HG02973 (cell line): ENCODE measurements at regions not wholly inside any gene's neighbourhood (a gene's known extent, or its start where the extent isn't known, plus 50 kb on each side); places are given as distances from the start of the nearest gene placed in this dataset.

Experiments used
- ATAC-seq: cut with Tn5 transposase; IDR thresholded peaks from one replicate; pipeline ENCODE4 v1.9.1; 2021; ENCODE audit warnings: moderate library complexity; ENCODE audit not compliant: unreplicated experiment

DNA sequence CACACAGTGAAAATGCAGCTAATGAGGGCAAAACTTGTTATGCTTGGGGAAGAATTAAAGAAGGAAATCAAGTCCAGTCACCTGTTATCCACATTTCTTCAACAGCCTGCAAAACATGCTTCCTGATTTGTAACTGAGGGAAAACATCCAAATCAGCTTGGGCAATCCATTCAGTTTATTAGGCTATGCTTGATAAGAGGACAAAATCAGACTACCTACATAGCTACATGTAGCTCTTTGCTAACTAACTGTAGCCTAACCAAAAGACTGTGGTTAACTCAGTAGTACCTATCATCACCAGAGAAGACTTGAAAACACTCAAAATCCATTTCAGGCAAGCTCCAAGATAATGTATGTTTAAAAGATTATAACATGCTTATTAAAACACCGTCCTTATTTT is 436.4 kb downstream of the SHQ1 start:
- ATAC-seq = no peak

DNA sequence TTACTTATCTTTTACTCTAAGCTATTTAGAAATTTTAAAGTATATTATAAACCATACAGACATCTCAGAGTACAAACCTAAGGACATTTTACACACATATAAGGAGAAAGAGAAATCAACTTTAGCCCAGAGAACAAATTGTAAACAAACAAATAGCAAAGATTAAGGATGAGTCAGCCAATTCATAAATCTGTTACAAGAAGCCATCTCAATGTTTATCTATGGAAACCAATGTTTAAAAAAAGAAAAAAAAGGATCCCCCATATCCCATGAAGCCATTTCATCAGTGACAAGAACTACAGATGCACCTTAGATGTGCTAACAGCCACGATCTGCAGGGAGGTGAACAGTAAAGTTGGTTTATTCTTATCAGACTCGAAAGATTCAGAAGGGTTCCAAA is 437.1 kb downstream of the SHQ1 start:
- no peak for ATAC-seq

DNA sequence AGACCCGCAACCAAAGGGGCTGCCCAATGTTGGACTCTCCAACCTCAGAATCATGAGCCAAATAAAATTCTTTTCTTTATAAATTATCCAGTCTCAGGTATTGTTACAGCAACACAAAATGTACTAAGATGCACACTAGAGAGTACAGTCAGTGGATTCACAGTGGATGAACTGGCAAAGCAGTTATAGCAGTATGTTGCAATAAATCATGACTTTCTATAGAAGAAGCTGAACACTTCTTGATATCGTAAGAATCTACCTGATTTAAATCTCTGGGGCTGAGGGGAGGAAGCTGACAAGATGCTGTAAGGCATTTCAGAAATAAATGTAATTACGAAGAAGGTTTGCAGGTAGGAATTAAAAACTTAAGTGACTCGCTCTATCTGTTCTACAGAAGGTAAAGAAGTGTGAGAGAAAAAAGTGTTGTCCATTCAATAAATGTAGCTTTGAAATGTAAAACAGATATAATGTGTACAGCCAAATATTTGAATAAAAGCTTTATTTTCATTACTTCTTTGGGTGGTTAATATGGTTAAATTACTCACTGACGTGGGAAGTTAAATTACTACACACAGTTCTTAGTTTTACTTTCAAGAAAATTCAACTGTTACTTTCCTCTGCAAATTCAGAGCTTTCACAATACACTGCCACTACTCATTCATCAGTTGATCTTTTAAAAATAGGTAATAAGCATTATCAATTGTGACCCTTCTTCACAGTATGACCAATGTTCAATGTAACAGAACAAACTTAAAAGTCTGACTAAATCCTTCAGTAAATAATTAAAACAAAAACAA is 439.1 kb downstream of the SHQ1 start:
- ATAC-seq = no peak

DNA sequence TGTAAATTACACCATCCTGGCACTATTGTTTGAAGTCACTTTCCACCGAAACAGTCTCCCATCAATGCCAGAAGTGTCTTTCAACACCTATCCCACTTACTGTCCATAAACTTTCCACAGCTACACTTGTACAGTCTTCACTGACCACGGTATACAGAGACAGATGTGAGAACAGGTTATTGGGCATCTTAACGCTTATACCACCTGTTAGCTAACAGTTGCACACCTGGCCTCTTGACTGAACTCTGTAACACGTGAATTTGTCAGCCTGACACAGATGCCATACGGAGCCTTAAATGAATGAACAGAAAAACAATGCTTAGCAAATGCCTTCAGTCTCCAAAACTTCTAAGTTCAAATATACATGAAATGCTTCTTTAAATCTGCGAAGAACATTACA is 440.5 kb downstream of the SHQ1 start:
- ATAC-seq = no peak

DNA sequence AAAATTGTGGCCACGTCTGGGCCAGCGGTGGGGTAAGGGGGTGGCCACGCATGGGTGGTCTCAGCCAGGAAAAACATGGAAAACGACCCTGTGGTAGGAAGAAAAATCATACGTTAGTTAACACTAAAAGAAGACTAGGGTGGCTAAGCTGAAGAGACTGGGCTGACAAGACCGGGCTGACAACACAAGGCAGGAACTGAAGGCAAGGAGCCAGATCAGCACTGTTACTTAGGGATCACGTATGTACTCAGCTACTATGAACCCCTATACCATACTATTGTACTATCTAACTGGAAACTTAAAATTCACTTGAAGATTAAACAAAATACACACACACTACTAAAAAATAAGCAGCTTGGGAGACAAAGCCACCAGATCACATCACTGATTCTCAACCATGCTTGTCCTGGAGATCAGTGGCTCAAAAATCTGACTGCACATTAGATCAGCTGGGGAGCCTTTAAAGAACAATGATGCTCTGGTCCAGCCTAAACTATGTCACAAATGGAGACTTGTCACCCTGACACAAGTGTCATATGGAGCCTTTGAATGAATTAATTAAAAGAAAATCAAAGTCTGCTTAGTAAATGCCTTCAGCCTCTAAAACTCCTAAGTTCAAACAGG is 442.2 kb downstream of the SHQ1 start:
- no peak for ATAC-seq

DNA sequence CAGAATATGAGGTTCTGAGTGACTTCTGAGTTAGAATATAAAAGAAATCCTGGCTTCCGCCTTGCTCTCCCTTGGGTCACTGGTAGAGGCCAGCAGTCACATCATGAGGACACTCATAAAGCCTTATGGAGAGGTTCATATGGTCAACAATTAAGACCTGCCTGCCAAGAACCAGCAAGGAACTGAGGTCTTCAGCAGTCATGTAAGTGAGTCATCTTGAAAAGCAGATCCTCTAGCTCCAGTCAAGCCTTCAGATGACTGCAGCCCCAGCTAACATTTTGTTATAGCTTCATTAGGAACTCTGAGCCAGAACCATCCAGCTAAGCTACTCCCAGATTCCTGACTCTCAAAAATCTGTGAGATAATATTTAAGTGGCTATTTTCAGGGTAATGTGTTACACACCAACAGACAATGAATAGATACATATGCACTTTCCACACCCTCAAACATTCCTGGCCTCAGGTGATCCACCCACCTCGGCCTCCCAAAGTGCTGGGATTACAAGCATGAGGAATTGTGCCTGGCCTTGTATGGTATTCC is 447.2 kb downstream of the SHQ1 start:
- ATAC-seq = no peak

DNA sequence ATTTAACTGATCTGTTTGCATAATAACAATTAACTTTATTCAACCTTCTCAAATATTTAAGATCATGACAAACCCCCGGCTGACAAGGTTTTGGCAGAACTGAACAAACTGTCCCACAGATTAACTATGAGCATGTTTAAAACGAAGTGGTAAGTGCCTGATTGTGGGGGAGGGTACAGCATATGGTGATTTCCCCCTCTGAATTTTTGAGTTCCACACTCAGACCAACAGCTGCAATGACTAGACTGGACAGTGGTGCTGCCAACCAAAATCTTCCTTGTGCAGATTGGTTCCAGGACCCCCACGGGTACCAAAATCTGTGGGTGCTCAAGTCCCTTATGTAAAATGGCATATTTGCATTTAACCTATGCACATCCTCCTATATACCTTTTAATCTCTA is 449.5 kb downstream of the SHQ1 start:
- no peak for ATAC-seq

DNA sequence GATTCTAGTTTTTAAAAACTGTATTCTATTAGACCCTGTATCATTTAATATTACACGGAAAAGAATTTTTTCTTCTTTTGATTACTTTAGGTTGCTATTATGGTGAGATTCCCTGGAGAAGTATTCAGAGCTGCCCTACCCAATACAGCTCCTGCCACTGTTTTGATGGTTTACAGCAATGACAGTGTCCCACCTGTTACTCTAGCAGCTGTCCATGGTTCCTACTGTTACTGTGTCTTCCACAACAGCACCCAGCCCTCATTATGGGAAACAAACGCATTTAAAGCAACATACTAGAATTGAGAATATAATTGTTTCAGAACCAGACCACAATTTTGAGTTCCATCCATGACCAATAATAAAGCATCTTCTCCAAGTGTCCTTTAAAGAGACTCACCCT is 450.7 kb downstream of the SHQ1 start:
- no peak for ATAC-seq

DNA sequence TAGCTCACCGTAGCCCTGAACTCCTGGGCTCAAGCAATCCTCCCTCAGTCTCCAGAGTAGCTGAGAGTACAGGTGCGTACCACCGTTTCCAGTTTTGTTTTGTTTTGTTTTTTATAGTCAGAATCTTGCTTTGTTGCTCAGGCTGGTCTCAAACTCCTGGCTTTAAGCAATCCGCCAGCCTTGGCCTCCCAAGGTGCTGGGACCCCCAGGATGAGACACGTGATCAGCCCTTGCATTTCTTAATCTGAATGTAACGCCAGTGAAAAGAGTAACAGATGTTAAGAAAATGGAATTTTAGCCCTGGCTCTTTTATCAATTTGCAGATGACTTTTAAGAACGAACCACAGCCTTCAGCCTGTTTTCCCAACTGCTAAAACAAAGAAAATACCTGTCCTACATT is 451.3 kb downstream of the SHQ1 start:
- no peak for ATAC-seq

DNA sequence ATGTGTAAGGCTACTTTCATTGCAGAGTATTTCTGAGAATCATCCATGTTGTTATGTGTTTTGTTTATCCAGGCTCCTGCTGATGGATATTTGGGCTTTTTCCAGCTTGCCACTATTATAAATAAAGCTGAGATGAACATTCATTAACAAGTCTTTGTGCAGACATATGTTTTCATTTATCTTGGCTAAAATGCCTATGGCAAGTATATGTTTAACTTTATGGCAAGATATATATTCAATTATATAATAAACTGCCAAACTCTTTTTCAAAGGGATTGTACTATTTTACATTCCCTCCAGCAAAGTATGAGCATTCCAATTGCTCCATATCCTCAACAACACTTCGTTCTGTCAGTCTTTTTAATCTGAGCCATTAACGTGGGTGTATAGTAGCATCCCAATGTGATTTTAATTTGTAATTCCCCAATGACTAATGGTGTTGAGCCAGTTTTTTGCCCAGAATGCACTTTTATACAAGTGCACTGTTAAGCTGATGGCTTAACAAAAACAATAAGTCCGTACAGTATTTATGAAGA is 452.4 kb downstream of the SHQ1 start:
- no peak for ATAC-seq

DNA sequence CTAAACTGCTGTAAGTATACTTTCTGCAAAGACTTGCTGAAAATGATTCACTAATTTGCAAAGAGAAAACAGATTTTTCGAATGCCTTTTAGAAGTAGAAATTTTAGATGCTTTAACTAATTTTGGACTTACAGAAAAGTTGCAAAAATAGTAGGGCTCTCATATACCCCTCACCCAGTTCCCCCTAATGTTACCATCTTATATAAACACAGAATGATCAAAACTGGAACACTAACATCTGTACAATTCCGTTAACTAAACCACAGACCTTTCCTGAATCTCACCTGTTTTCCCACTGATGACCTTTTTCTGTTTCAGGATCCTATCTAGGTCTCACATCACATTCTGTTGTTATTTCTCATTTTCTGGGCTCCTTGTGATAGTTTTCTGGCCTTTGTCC is 454.8 kb downstream of the SHQ1 start:
- ATAC-seq = no peak

DNA sequence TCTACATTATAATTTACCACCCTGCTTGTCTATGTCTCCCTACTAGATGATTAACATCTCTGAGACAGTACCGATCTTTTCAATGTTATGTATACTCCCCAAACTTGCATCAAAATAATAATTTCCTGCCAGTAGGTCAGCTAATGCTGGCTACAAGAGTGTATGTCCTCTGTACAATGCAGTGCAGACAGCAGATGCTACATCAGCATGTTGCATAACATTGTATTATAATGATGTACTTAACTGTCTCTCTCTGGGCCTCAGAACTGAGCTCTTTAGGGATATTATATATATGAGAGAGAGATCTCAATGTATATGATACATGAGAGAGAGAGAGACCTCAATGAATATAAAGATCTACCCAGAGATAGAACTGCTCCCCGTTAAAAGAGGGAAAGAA is 456.6 kb downstream of the SHQ1 start:
- ATAC-seq = no peak

DNA sequence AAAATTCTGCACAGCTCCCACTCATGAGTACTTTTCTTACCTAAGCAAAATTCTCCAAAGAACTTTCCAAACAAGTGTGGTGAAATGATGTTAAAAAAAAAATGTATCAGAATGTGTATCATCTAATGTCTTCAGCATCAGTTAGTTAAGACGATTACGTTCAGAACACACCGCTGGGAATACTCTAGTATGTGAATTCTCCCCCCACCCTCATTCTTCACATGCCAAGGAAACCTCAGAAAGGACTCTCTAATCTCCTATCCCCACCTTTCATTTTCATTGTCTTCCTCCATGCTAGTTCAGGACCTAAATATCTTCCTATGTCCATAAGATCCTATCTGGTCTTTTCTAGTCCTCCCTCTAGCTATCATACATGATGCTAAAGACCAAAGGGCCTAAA is 457.4 kb downstream of the SHQ1 start:
- ATAC-seq = no peak

DNA sequence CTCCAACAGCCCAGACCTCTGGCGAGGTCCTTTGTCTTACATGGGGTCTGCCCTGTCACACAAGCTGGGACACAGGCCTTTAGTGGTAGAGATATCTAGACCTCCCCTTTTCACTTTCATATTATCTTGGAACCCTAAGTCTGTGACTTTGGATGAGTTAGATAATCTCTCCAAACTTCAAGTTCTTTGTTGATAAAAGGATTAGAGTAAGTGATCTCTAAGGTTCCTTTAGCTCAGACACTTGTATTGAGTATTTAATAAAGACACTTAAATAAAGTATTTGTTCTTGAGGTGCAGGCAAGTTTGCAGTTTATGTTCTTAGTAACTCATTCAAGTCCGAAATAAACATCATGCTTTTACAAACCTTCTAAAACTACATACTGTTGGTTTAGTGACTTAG is 459.6 kb downstream of the SHQ1 start:
- no peak for ATAC-seq

DNA sequence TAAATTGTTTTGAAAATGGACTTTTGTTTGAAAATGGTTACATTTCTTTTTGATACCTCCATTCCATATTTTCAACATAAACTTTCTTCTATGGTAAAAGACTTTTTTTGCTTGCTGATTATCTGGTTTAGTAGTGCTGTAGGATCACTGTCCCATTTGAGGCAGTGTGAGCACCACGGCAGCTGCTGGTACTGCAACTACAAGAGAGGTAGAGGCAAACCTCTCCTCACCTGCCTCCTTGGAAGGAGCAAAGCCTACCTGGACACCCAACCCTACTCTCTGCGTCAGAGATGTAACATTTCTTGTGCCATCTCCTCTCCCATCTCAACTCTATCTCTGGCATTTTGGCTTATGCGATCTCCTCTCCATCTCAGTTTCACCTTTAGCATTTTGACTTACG is 460.1 kb downstream of the SHQ1 start:
- ATAC-seq = no peak

DNA sequence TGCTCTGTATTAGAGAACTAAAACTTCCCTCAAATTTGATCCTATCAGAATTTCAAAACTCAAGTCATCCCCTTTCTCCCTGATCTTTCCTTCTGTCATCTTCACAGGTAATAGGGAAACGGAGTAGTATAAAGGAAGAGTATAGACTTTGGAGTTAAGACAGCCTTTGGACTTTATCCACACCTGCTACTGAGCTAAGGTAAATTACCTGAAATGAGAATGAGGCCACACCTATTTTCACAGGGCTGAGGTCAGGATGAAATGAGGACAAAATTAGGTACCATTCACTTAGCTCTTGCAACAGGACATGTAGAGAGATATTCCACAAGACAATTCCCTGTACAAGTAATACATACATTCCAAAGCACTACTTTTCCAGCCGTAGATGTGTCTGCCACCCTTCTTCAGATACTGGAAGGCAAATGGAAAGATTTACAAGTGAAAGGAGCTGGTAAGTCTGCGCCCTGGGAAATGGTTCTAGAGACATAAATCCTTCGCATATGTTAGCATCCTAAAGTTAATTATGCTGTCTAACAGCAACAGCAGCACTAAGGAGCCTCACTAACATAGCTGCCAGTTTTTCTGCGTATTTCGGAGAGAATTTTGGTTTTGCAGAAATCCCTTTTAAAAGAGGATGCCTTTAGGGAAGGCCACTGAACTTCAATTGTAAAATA is 461.8 kb downstream of the SHQ1 start:
- no peak for ATAC-seq

DNA sequence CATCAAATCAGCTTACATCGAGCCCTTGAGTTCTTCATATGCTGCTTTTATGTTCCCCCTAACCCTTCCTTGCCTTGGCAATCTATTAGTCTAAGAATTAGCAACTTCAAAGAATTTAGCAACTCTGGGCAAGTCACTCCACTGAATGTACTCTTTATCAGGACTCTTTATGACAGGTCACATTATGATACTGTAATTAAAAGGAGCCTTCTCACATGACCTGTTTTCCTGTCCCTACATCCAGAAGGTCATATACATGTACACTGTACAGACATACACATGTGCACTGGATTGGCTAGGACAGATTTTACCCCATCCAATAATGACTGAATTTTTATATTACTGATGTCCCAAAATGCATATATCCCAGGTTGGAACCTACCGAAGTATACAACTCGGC is 463.1 kb downstream of the SHQ1 start:
- no peak for ATAC-seq

DNA sequence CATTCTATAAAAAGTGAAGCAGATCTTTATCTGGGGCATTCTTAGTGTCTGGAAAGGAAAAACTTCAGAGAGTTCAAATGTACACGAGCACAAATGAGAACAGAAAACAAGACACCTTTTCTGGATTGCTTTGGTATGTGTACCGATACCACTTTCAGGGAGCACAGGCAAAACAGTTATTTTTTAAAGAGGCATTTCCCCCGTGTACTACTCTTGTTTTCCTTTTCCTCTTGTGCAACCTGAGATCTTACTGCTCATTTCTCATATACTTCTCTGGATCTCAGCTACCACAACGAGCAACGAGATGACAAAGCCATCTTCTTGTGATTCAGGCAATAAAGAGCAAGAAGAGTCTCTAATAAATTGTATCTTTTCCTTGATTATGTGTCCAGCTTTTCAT is 463.6 kb downstream of the SHQ1 start:
- no peak for ATAC-seq

DNA sequence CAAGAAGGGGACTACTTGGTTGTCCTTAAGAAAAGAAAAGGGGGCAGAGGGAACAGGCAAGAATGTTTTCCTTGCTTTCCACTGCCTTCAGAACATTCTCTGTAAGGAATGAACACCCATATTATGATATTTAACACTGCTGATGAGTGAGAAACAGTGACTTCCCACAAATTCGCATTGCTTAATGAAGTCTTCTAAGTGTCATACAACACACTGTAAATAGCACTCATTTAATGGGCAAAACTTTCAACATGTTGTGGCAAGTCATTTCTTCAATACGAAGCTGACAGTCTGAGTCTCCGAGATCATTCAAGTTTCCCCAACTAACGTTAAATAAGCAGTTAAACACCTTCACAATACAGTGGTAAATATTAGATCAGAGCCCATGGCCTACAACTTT is 464.4 kb downstream of the SHQ1 start:
- no peak for ATAC-seq

DNA sequence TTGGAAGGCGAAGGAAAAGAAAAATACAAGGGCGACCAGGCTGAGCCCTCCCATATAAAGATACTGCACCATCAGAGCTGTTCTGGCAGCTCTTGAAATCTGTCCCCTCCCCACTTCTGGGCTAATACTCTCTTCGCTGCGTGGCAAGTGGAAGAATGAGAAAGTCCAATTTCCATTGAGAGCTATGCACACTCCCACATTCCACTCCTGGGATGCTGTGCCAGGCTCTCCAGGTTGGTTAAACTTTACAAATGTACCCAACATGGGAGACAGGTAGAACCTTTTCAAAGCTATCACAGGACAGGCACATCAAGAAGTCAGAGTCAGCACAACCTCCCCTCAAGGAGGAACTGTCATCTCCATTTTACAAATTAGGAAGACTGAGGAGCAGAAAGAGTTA is 465.0 kb downstream of the SHQ1 start:
- ATAC-seq = no peak

DNA sequence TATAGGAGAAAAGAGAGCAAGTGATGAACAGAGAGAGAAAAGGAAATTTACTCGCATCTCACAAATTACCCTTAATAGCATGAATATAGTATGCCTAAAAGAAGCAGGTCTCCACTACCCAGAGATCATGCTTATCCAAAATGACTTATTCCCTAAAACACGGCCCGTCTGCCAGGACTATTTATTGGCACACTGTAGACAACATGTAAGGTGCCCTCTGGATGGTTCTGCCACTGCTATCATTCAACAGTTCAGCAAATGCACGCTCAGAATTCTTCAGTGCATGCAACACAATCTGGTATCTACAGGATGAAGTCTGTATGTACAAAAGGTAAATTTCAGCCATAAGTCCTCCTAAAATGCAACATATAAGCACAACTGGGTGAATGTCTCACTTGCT is 465.8 kb downstream of the SHQ1 start:
- no peak for ATAC-seq

DNA sequence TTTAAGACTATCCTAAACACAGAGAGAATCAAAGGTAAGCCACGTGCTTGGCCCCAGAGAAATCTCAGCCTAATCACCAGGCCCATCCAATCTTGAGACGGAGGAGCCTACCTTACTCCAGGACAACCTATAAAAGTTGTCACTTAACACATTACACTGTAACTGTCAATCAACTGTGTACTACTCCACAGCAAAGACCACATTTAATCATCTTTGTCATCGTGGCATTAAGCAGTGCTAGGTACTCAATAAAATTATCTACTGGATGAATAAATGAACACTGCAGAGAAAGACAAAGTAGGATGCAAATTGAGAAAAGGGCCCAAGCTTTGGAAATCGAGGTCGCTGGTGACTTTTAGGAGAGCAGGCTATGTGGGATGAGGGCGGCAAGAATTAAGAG is 466.7 kb downstream of the SHQ1 start:
- no peak for ATAC-seq
